IMR-90 (cell line): ENCODE measurements at regions not wholly inside any gene's neighbourhood (a gene's known extent, or its start where the extent isn't known, plus 50 kb on each side); places are given as distances from the start of the nearest gene placed in this dataset.

Experiments
- ATAC-seq: fragments of 200-7000 bp; cut with Tn5 transposase; 2 replicates; pipeline ENCODE4 v1.9.1; 2020; ENCODE audit warnings: low read depth, mild to moderate bottlenecking, moderate library complexity
- BruUV-seq: library from RNA; stranded (reverse); fragments of 400-500 nt; replicated peaks from 2 replicates; lab custom pipeline; 2021; lab: Mats Ljungman, UMichigan
- CTCF ChIA-PET: fragments of 300-600 bp; formaldehyde crosslinking; extraction: SDS; loops from one replicate; lab custom pipeline; 2021; ENCODE audit warnings: antibody characterized with exemption; lab: Yijun Ruan, JAX
- POLR2A ChIA-PET: fragments of 300-600 bp; sonication (Branson Sonifier 250); formaldehyde crosslinking; loops from one replicate; lab custom pipeline; 2022; ENCODE audit warnings: antibody characterized with exemption; ENCODE audit not compliant: unreplicated experiment; lab: Charles Lee
- DNase-seq: peaks from one replicate; pipeline ENCODE4 v3.0.0; 2013
- H2AFZ ChIP-seq: replicated peaks from 2 replicates; pipeline ENCODE3; 2013; ENCODE audit warnings: low read length, mild to moderate bottlenecking; ENCODE audit not compliant: poor library complexity
- H2AK5ac ChIP-seq: 2 replicates; pipeline ENCODE4 v1.6.1; 2013; ENCODE audit warnings: low read depth, low read length, inconsistent platforms
- H2AK9ac ChIP-seq: replicated peaks from 2 replicates; pipeline ENCODE3; 2013; ENCODE audit warnings: mild to moderate bottlenecking, low read depth, low read length, moderate library complexity; ENCODE audit not compliant: poor library complexity
- H2BK120ac ChIP-seq: 2 replicates; pipeline ENCODE4 v1.6.1; 2013; ENCODE audit warnings: low read depth, low read length, inconsistent platforms
- H2BK15ac ChIP-seq: 3 replicates; pipeline ENCODE4 v1.6.1; 2013; ENCODE audit warnings: low read depth, low read length, inconsistent platforms
- H2BK20ac ChIP-seq: 2 replicates; pipeline ENCODE4 v1.6.1; 2013; ENCODE audit warnings: low read depth, mild to moderate bottlenecking, inconsistent platforms, low read length, moderate library complexity
- H2BK5ac ChIP-seq: 2 replicates; pipeline ENCODE4 v1.6.1; 2013; ENCODE audit warnings: mild to moderate bottlenecking, low read depth, low read length, inconsistent platforms; ENCODE audit not compliant: poor library complexity, severe bottlenecking
- H3K14ac ChIP-seq: replicated peaks from 2 replicates; pipeline ENCODE4 v1.6.1; 2013; ENCODE audit warnings: low read depth, low read length, inconsistent platforms
- H3K18ac ChIP-seq: 2 replicates; pipeline ENCODE4 v1.6.1; 2013; ENCODE audit warnings: low read depth, low read length, control low read depth
- H3K23ac ChIP-seq: 2 replicates; pipeline ENCODE4 v1.6.1; 2013; ENCODE audit warnings: low read depth, low read length, inconsistent platforms
- H3K27ac ChIP-seq: 2 replicates; pipeline ENCODE4 v1.5.1; 2013; ENCODE audit warnings: mild to moderate bottlenecking, control low read depth, low read length; ENCODE audit not compliant: insufficient read depth
- H3K27me3 ChIP-seq: 2 replicates; pipeline ENCODE4 v1.6.1; 2013; ENCODE audit warnings: low read length; ENCODE audit not compliant: control insufficient read depth, insufficient read depth
- H3K36me3 ChIP-seq: 2 replicates; pipeline ENCODE4 v1.6.1; 2013; ENCODE audit warnings: low read length, mixed read lengths; ENCODE audit not compliant: control insufficient read depth, insufficient read depth
- H3K4ac ChIP-seq: 2 replicates; pipeline ENCODE4 v1.6.1; 2013; ENCODE audit warnings: low read depth, low read length, inconsistent platforms
- H3K4me1 ChIP-seq: 2 replicates; pipeline ENCODE4 v1.6.1; 2013; ENCODE audit warnings: low read length, mixed read lengths; ENCODE audit not compliant: control insufficient read depth, insufficient read depth
- H3K4me2 ChIP-seq: 2 replicates; pipeline ENCODE4 v1.6.1; 2013; ENCODE audit warnings: low read depth, mild to moderate bottlenecking, control low read depth, low read length, moderate library complexity
- H3K4me3 ChIP-seq: 2 replicates; pipeline ENCODE4 v1.5.1; 2013; ENCODE audit warnings: low read depth, mild to moderate bottlenecking, control low read depth, low read length, moderate library complexity; ENCODE audit not compliant: insufficient read depth
- H3K56ac ChIP-seq: 2 replicates; pipeline ENCODE4 v1.6.1; 2013; ENCODE audit warnings: low read length, inconsistent platforms; ENCODE audit not compliant: insufficient read depth; ENCODE audit errors: extremely low read depth
- H3K79me1 ChIP-seq, 2 experiments: 2 replicates each; pipeline ENCODE4 v1.6.1; 2013; ENCODE audit warnings: low read length in 2 of 2, inconsistent platforms in 1 of 2, low read depth in 1 of 2
- H3K9ac ChIP-seq: 2 replicates; pipeline ENCODE4 v1.6.1; 2013; ENCODE audit warnings: low read depth, low read length, control low read depth
- H3K9me1 ChIP-seq: 2 replicates; pipeline ENCODE4 v1.6.1; 2013; ENCODE audit warnings: low read length, inconsistent platforms; ENCODE audit not compliant: insufficient read depth
- H3K9me3 ChIP-seq: 2 replicates; pipeline ENCODE4 v1.6.1; 2013; ENCODE audit warnings: low read length; ENCODE audit not compliant: control insufficient read depth, insufficient read depth
- H4K20me1 ChIP-seq: 2 replicates; pipeline ENCODE4 v1.6.1; 2013; ENCODE audit warnings: low read length, inconsistent platforms; ENCODE audit not compliant: insufficient read depth
- H4K5ac ChIP-seq: 2 replicates; pipeline ENCODE4 v1.6.1; 2013; ENCODE audit warnings: mild to moderate bottlenecking, low read depth, low read length, control low read depth
- H4K8ac ChIP-seq, 2 experiments: 2 replicates each; pipeline ENCODE4 v1.6.1; 2013; ENCODE audit warnings: low read depth in 2 of 2, low read length in 2 of 2, control low read depth in 1 of 2, inconsistent platforms in 1 of 2
- H4K91ac ChIP-seq: 2 replicates; pipeline ENCODE4 v1.6.1; 2013; ENCODE audit warnings: low read depth, low read length, inconsistent platforms; ENCODE audit not compliant: insufficient read depth
- BHLHE40 ChIP-seq: fragments of 150-350 bp; IDR thresholded peaks from 2 replicates; pipeline ENCODE4 v1.6.1; 2016; ENCODE audit warnings: mild to moderate bottlenecking, low read depth, low read length
- CEBPB ChIP-seq: IDR thresholded peaks from 2 replicates; pipeline ENCODE4 v1.6.1; 2012; ENCODE audit warnings: low read depth, low read length, improper control_type of control experiment
- CHD1 ChIP-seq: IDR thresholded peaks from 2 replicates; pipeline ENCODE4 v1.6.1; 2012; ENCODE audit warnings: low read depth, low read length, improper control_type of control experiment
- FOS ChIP-seq: fragments of 150-350 bp; IDR thresholded peaks from 2 replicates; pipeline ENCODE4 v1.6.1; 2016; ENCODE audit warnings: low read depth, low read length
- MAFK ChIP-seq: IDR thresholded peaks from 2 replicates; pipeline ENCODE4 v1.6.1; 2012; ENCODE audit warnings: low read depth, low read length, improper control_type of control experiment
- MAZ ChIP-seq: IDR thresholded peaks from 2 replicates; pipeline ENCODE4 v1.6.1; 2012; ENCODE audit warnings: low read depth, mild to moderate bottlenecking, low read length, improper control_type of control experiment, moderate library complexity, borderline replicate concordance
- MXI1 ChIP-seq: IDR thresholded peaks from 2 replicates; pipeline ENCODE4 v1.6.1; 2012; ENCODE audit warnings: low read depth, mild to moderate bottlenecking, low read length, moderate library complexity, borderline replicate concordance
- NFE2L2 ChIP-seq: fragments of 150-350 bp; IDR thresholded peaks from 2 replicates; pipeline ENCODE4 v1.6.1; 2016; ENCODE audit warnings: low read depth, mild to moderate bottlenecking, low read length
- POLR2A ChIP-seq: IDR thresholded peaks from 2 replicates; pipeline ENCODE4 v1.6.1; 2012; ENCODE audit warnings: mild to moderate bottlenecking, low read depth, low read length
- RAD21 ChIP-seq: IDR thresholded peaks from 2 replicates; pipeline ENCODE4 v1.6.1; 2012; ENCODE audit warnings: low read length, improper control_type of control experiment
- RCOR1 ChIP-seq: IDR thresholded peaks from 2 replicates; pipeline ENCODE4 v1.6.1; 2012; ENCODE audit warnings: mild to moderate bottlenecking, low read length, improper control_type of control experiment; ENCODE audit not compliant: insufficient replicate concordance
- RFX5 ChIP-seq: IDR thresholded peaks from 2 replicates; pipeline ENCODE4 v1.8.0; 2012; ENCODE audit warnings: low read depth, mild to moderate bottlenecking, low read length, moderate library complexity
- USF2 ChIP-seq: fragments of 150-350 bp; IDR thresholded peaks from 2 replicates; pipeline ENCODE4 v1.6.1; 2017; ENCODE audit warnings: mild to moderate bottlenecking, antibody characterized with exemption, low read length, low read depth
- WGBS, 2 experiments: methylation state at CpG; one replicate each; pipeline versions ENCODE4 v1.1.5 to v1.1.7; 2013; ENCODE audit warnings: missing lambda C conversion rate in 2 of 2; ENCODE audit not compliant: insufficient read length in 1 of 2; ENCODE audit errors: extremely low coverage in 2 of 2; 5-methylcytosine and 5-hydroxymethylcytosine counted together
- dilution Hi-C: fragments of 300-500 bp; cut with HindIII; formaldehyde crosslinking; loops from one replicate; pipeline ENCODE4 v1.14.3; 2018; ENCODE audit warnings: low sequenced_read_pairs; ENCODE audit not compliant: unreplicated experiment
- in situ Hi-C: fragments of 300-500 bp; cut with MboI; formaldehyde crosslinking; loops from 3 replicates; pipeline ENCODE4 v1.14.3; 2019; ENCODE audit warnings: low sequenced_read_pairs, inconsistent platforms, mixed read lengths
- intact Hi-C: fragments of 100-400 bp; cut with micrococcal nuclease; formaldehyde crosslinking; loops from 2 replicates; pipeline ENCODE4 v1.10.0; 2022
- TF ChIP-seq, protein P1 (sequence below): conservative IDR thresholded peaks from 2 replicates; pipeline ENCODE4 v1.5.1; 2012; ENCODE audit warnings: mild to moderate bottlenecking, low read depth, low read length, improper control_type of control experiment

DNA sequence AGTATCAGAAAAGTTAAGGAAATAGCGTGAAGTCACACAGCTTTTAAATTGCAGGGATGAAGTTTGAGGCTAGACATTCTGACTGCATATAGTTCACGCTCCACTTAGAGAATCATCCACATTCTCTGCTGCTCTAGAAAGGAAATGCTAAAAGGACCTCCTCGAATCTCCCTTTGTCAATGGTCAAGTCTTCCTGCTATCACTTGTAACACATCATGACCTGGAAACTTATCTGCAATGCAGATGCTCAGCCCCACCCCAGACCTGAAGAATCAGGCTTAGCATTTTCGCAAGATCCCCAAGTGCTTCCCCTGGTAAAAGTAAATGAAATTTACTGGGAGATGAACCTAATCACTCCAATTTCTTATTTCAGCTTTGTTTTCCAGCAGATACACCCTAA, 372.1 kb downstream of the LIG4 start:
- H3K79me1 ChIP-seq = peaks cover 22 to 55% of the 10 kb centered on the region in 2 experiments
- peaks cover 11% of the 10 kb centered on the region for H3K9me1 ChIP-seq
- H3K14ac ChIP-seq = 0 out of 2 replicates have a peak overlapping the region, but pooled peaks have one; percentile 40
- no peak overlapping the region for H4K5ac ChIP-seq
- no peaks in the 10 kb centered on the region for H3K9me3 ChIP-seq
- peak overlapping the region; percentile 39 for H2BK20ac ChIP-seq
- in situ Hi-C loops (no loop called here), intact Hi-C loops (loop anchor here (5.0 kb wide), 1 partner anchor 101 kb away; no protein-coding TSS in a partner anchor), dilution Hi-C loops (no loop called here)
- H3K23ac ChIP-seq = 0 out of 2 replicates have a peak overlapping the region, but pooled peaks have one; percentile 11
- H4K20me1 ChIP-seq = peaks cover 29% of the 10 kb centered on the region
- H3K9ac ChIP-seq = no peak overlapping the region
- H4K91ac ChIP-seq = peak overlapping the region; percentile 5; the same call in 1 of the 2 replicates
- no peak overlapping the region for H3K18ac ChIP-seq
- no CpG with 5 or more reads among the region's 4 CpGs for WGBS, 2 experiments
- no peak overlapping the region for H2AK9ac ChIP-seq
- ATAC-seq (no peak), DNase-seq (no peak)
- H3K36me3 ChIP-seq = no peaks in the 10 kb centered on the region
- H2BK120ac ChIP-seq = peak overlapping the region; percentile 39; the same call in 1 of the 2 replicates
- no peaks in the 10 kb centered on the region for H3K27me3 ChIP-seq
- BruUV-seq = no TSS peak
- 0 out of 2 replicates have a peak overlapping the region, but pooled peaks have one; percentile 11 for H3K4ac ChIP-seq
- peaks cover 10% of the 10 kb centered on the region for H3K4me1 ChIP-seq
- H2BK5ac ChIP-seq = no peak overlapping the region
- no peak overlapping the region for H2AFZ ChIP-seq
- no peak overlapping the region for H2BK15ac ChIP-seq
- 0 out of 4 replicates have a peak overlapping the region, but pooled peaks of 1 of the 2 experiments have one; percentile 24 for H4K8ac ChIP-seq
- CTCF ChIA-PET = no interaction called here
- no peak overlapping the region for H3K27ac ChIP-seq
- POLR2A ChIA-PET = no interaction called here
- no peak for TF ChIP-seq MXI1
- no peak for TF ChIP-seq MAFK
- no peak for TF ChIP-seq BHLHE40
- TF ChIP-seq RAD21 = no peak
- TF ChIP-seq RFX5 = no peak
- TF ChIP-seq NFE2L2 = no peak
- TF ChIP-seq RCOR1 = no peak
- no peak for TF ChIP-seq CEBPB
- TF ChIP-seq MAZ = no peak
- no peak for TF ChIP-seq CHD1
- no peak for TF ChIP-seq POLR2A
- TF ChIP-seq FOS = no peak
- TF ChIP-seq USF2 = no peak
- TF ChIP-seq, protein P1, sequence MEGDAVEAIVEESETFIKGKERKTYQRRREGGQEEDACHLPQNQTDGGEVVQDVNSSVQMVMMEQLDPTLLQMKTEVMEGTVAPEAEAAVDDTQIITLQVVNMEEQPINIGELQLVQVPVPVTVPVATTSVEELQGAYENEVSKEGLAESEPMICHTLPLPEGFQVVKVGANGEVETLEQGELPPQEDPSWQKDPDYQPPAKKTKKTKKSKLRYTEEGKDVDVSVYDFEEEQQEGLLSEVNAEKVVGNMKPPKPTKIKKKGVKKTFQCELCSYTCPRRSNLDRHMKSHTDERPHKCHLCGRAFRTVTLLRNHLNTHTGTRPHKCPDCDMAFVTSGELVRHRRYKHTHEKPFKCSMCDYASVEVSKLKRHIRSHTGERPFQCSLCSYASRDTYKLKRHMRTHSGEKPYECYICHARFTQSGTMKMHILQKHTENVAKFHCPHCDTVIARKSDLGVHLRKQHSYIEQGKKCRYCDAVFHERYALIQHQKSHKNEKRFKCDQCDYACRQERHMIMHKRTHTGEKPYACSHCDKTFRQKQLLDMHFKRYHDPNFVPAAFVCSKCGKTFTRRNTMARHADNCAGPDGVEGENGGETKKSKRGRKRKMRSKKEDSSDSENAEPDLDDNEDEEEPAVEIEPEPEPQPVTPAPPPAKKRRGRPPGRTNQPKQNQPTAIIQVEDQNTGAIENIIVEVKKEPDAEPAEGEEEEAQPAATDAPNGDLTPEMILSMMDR = no peak
- H2AK5ac ChIP-seq = no peak overlapping the region
- no peak overlapping the region for H3K4me3 ChIP-seq
- H3K56ac ChIP-seq = no peak overlapping the region
- no peak overlapping the region for H3K4me2 ChIP-seq
